Kidney epithelial cell (primary cell): ENCODE measurements at regions not wholly inside any gene's neighbourhood (a gene's known extent, or its start where the extent isn't known, plus 50 kb on each side); places are given as distances from the start of the nearest gene placed in this dataset.

ENCODE experiments used
- DNase-seq: peaks from one replicate; pipeline ENCODE4 v3.0.0-alpha.2; 2010; ENCODE audit warnings: low read depth
- H3K27me3 ChIP-seq: 2 replicates; pipeline ENCODE4 v1.6.0; 2011; ENCODE audit warnings: low read length; ENCODE audit not compliant: control insufficient read depth, insufficient read depth
- H3K36me3 ChIP-seq: 2 replicates; pipeline ENCODE4 v1.5.1; 2011; ENCODE audit warnings: low read length; ENCODE audit not compliant: control insufficient read depth, insufficient read depth
- H3K4me3 ChIP-seq: 2 replicates; pipeline ENCODE4 v1.5.1; 2011; ENCODE audit warnings: low read depth, mild to moderate bottlenecking, control low read depth, low read length
- CTCF ChIP-seq: IDR thresholded peaks from 2 replicates; pipeline ENCODE4 v1.5.1; 2011; ENCODE audit warnings: mild to moderate bottlenecking, moderate library complexity, low read length, control low read depth, inconsistent platforms; ENCODE audit not compliant: insufficient read depth, poor library complexity, severe bottlenecking

- no peak overlapping the region for H3K4me3 ChIP-seq
- DNase-seq, result no peak
- H3K27me3 ChIP-seq, result no peaks in the 10 kb centered on the region
- H3K36me3 ChIP-seq, result no peaks in the 10 kb centered on the region
- TF ChIP-seq CTCF, result no peak
These were observed 103.4 kb upstream of the FOXA2 start for GRCh38 chr20:22687676-22688349.

- no peak for TF ChIP-seq CTCF
These were observed 104.1 kb upstream of the FOXA2 start for GRCh38 chr20:22688485-22688884.

GRCh38 chr20:22689266-22689665, 104.9 kb upstream of the FOXA2 start:
- no peak for TF ChIP-seq CTCF
- Histone ChIP-seq H3K36me3 (no peaks in the 10 kb centered on the region), H3K27me3 (no peaks in the 10 kb centered on the region)

More at GRCh38 chr20:22688485-22688884, 104.1 kb upstream of the FOXA2 start:
- no peak for DNase-seq
- no peaks in the 10 kb centered on the region for H3K36me3 ChIP-seq
- H3K27me3 ChIP-seq, result no peaks in the 10 kb centered on the region
- no peak overlapping the region for H3K4me3 ChIP-seq

GRCh38 chr20:22690000-22690399, 105.6 kb upstream of the FOXA2 start:
- Histone ChIP-seq H3K4me3 (no peak overlapping the region), H3K36me3 (no peaks in the 10 kb centered on the region), H3K27me3 (no peaks in the 10 kb centered on the region)
- TF ChIP-seq CTCF, result no peak
- no peak for DNase-seq

More at GRCh38 chr20:22689266-22689665, 104.9 kb upstream of the FOXA2 start:
- no peak overlapping the region for H3K4me3 ChIP-seq
- DNase-seq, result no peak

GRCh38 chr20:22690616-22691179, 106.3 kb upstream of the FOXA2 start:
- H3K36me3 ChIP-seq, result no peaks in the 10 kb centered on the region
- no peaks in the 10 kb centered on the region for H3K27me3 ChIP-seq
- no peak overlapping the region for H3K4me3 ChIP-seq
- no peak for TF ChIP-seq CTCF
- DNase-seq, result no peak
